Activated B cell treated with CpG ODN at 0.5 μM for 24 hours (primary cell): ENCODE measurements at regions not wholly inside any gene's neighbourhood (a gene's known extent, or its start where the extent isn't known, plus 50 kb on each side); places are given as distances from the start of the nearest gene placed in this dataset.

ENCODE experiments used
- ATAC-seq: fragments of 200-7000 bp; cut with Tn5 transposase; one replicate; pipeline ENCODE4 v1.10.0; 2021; ENCODE audit warnings: low read depth, mild to moderate bottlenecking, moderate library complexity
- CTCF ChIA-PET: fragments of 350-600 bp; sonication (Branson Sonifier 250); formaldehyde crosslinking; loops from one replicate; lab custom pipeline; 2021; ENCODE audit warnings: antibody characterized with exemption; lab: Charles Lee
- POLR2A ChIA-PET: fragments of 350-600 bp; sonication (Branson Sonifier 250); formaldehyde crosslinking; loops from one replicate; lab custom pipeline; 2021; ENCODE audit warnings: antibody characterized with exemption; lab: Charles Lee
- DNase-seq: peaks from one replicate; pipeline ENCODE4 v3.0.0; 2022
- H3K27ac Mint-ChIP-seq: one replicate; pipeline ENCODE4 v1.8.0; 2020; ENCODE audit warnings: mixed read lengths
- H3K27me3 Mint-ChIP-seq: one replicate; pipeline ENCODE4 v1.8.0; 2021; ENCODE audit warnings: mixed read lengths
- H3K36me3 Mint-ChIP-seq: one replicate; pipeline ENCODE4 v1.8.0; 2021; ENCODE audit warnings: low read depth, mixed read lengths
- H3K4me1 Mint-ChIP-seq: one replicate; pipeline ENCODE4 v1.8.0; 2021; ENCODE audit warnings: mixed read lengths
- H3K4me3 Mint-ChIP-seq: one replicate; pipeline ENCODE4 v1.8.0; 2020; ENCODE audit warnings: mild to moderate bottlenecking, mixed read lengths
- H3K9me3 Mint-ChIP-seq: one replicate; pipeline ENCODE4 v1.8.0; 2020; ENCODE audit warnings: mixed read lengths
- CTCF ChIP-seq: fragments of 200-600 bp; IDR thresholded peaks from one replicate; pipeline ENCODE4 v1.8.0; 2022; ENCODE audit warnings: antibody characterized with exemption, mild to moderate bottlenecking
- intact Hi-C: fragments of 100-400 bp; cut with micrococcal nuclease; formaldehyde crosslinking; loops from one replicate; pipeline ENCODE4 v1.15.1; 2024

- H3K36me3 Mint-ChIP-seq: no peaks in the 10 kb centered on the region
- no peaks in the 10 kb centered on the region for H3K4me1 Mint-ChIP-seq
- no peak overlapping the region for H3K27ac Mint-ChIP-seq
- ATAC-seq (no peak), DNase-seq (no peak)
- POLR2A ChIA-PET: interaction anchor here (0.6 kb wide), 1 partner anchor 149 kb away, joined by 4 read pairs; no protein-coding TSS in a partner anchor
- intact Hi-C loops: no loop called here
- H3K27me3 Mint-ChIP-seq: peaks cover 13% of the 10 kb centered on the region
- no peak for TF ChIP-seq CTCF
- H3K9me3 Mint-ChIP-seq: no peaks in the 10 kb centered on the region
- no peak overlapping the region for H3K4me3 Mint-ChIP-seq
- CTCF ChIA-PET: interaction anchor here (1.0 kb wide), 1 partner anchor 10 kb away, joined by 3 read pairs; no protein-coding TSS in a partner anchor
These were observed 222.1 kb downstream of the SYK start for GRCh38 chr9:91023741-91024140.

- Mint-ChIP-seq H3K27ac (no peak overlapping the region), H3K27me3 (peaks cover 14% of the 10 kb centered on the region), H3K36me3 (no peaks in the 10 kb centered on the region), H3K4me3 (no peak overlapping the region), H3K4me1 (no peaks in the 10 kb centered on the region), H3K9me3 (no peaks in the 10 kb centered on the region)
- CTCF ChIA-PET: no interaction called here
- no peak for ATAC-seq
- no peak for DNase-seq
- TF ChIP-seq CTCF: no peak
- intact Hi-C loops: no loop called here
- POLR2A ChIA-PET: no interaction called here
These were observed 223.2 kb downstream of the SYK start for GRCh38 chr9:91024841-91025240.

- ChIA-PET POLR2A (no interaction called here), CTCF (no interaction called here)
- ATAC-seq: no peak
- H3K27ac Mint-ChIP-seq: no peak overlapping the region
- no peak for TF ChIP-seq CTCF
- DNase-seq: no peak
- H3K4me1 Mint-ChIP-seq: no peaks in the 10 kb centered on the region
- H3K27me3 Mint-ChIP-seq: peaks cover 17% of the 10 kb centered on the region
- no peaks in the 10 kb centered on the region for H3K9me3 Mint-ChIP-seq
- no peaks in the 10 kb centered on the region for H3K36me3 Mint-ChIP-seq
- no peak overlapping the region for H3K4me3 Mint-ChIP-seq
- intact Hi-C loops: no loop called here
These were observed 224.2 kb downstream of the SYK start for GRCh38 chr9:91025856-91026255.

- TF ChIP-seq CTCF: no peak
- ATAC-seq (no peak), DNase-seq (no peak)
- Mint-ChIP-seq H3K27ac (no peak overlapping the region), H3K9me3 (no peaks in the 10 kb centered on the region), H3K4me3 (no peak overlapping the region), H3K27me3 (peaks cover 21% of the 10 kb centered on the region), H3K4me1 (no peaks in the 10 kb centered on the region), H3K36me3 (no peaks in the 10 kb centered on the region)
- intact Hi-C loops: no loop called here
- ChIA-PET POLR2A (no interaction called here), CTCF (no interaction called here)
These were observed 224.6 kb downstream of the SYK start for GRCh38 chr9:91026266-91026665.

- ATAC-seq: no peak
- Mint-ChIP-seq H3K27ac (no peak overlapping the region), H3K4me3 (no peak overlapping the region)
These were observed 225.4 kb downstream of the SYK start for GRCh38 chr9:91027005-91027404.

More at GRCh38 chr9:91027005-91027404, 225.4 kb downstream of the SYK start:
- DNase-seq: no peak
- intact Hi-C loops: no loop called here
- Mint-ChIP-seq H3K27me3 (peaks cover 21% of the 10 kb centered on the region), H3K36me3 (no peaks in the 10 kb centered on the region), H3K4me1 (no peaks in the 10 kb centered on the region), H3K9me3 (no peaks in the 10 kb centered on the region)
- no peak for TF ChIP-seq CTCF
- ChIA-PET CTCF (no interaction called here), POLR2A (no interaction called here)
